Left ventricle myocardium superior (tissue), 1 donor: ENCODE measurements at regions not wholly inside any gene's neighbourhood (a gene's known extent, or its start where the extent isn't known, plus 50 kb on each side); places are given as distances from the start of the nearest gene placed in this dataset.
"Not testable (repeated sequence)": the region's sequence is repeated elsewhere in the genome, so short reads cannot be mapped to it uniquely, and the experiment has no call there.

Source experiments
- ATAC-seq: fragments of 200-7000 bp; cut with Tn5 transposase; one replicate; pipeline ENCODE4 v1.9.1; 2020; ENCODE audit warnings: mild to moderate bottlenecking, moderate library complexity
- DNase-seq: peaks from one replicate; pipeline ENCODE4 v3.0.0-alpha.2; 2020
- intact Hi-C: fragments of 100-400 bp; cut with micrococcal nuclease; formaldehyde crosslinking; loops from one replicate; pipeline ENCODE4 v1.11.0; 2022
- donor health status: DM: no; HTN: yes; CAD: no; lungs with severe emphysema.

DNA sequence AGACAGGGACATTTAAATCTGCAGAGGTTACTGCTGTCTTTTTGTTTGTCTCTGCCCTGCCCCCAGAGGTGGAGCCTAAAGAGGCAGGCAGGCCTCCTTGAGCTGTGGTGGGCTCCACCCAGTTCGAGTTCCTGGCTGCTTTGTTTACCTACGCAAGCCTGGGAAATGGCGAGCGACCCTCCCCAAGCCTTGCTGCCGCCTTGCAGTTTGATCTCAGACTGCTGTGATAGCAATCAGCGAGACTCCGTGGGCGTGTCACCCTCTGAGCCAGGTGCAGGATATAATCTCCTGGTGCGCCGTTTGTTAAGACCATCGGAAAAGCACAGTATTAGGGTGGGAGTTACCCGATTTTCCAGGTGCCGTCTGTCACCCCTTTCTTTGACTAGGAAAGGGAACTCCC, 93.3 kb downstream of the ANKRD30BL start:
- DNase-seq, intact Hi-C loops, ATAC-seq: not testable (repeated sequence)

GRCh38 chr2:132065391-132065790, 96.4 kb downstream of the ANKRD30BL start:
- DNase-seq, ATAC-seq, intact Hi-C loops: not testable (repeated sequence)

DNA sequence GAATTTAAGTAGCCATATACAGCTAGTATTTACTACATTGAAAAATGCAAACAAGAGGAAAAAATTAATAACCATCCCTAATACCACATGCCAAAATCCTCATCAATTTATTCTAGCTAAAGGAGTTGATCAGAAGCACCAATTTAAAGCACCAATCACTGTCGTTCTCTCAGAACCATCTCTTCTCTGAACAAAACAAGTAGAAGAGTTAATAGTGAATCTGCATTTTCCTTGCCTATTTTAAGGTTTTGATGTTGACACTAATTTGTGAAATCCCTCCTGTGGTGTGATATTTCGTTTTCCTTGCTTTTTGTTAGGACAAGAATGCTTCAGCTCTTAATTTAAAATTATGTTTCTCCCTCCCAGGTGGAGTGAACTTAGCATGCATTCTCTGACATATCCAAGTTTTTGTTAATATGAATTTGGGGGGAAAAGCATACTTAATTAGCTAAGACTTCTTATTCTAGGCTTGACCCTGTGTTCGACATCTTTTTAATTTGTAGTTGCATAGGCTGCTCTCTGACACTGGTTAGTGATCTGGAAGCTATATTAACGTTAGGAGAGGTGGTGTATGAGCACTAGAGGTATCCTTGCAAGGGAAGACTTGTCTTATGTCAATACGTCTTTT, 122.0 kb downstream of the ANKRD30BL start:
- ATAC-seq, intact Hi-C loops: not testable (repeated sequence)

DNA sequence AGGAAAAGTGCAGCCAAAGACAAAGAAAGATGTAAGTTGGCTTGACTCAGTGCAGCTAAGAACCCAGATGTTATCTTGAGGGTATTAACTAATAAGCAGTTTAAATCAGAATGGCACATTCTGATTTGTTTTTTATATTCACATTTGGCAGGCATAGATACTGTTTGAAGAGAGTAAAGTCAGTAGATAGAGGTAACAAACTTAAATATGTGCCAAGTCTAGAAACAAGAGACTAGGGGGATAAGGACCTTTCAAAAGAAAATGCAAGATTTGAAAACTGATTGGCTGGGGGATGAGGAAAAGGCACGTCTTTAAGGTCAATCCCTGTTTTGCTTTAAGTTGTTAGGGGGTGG, 122.9 kb downstream of the ANKRD30BL start:
- DNase-seq, intact Hi-C loops, ATAC-seq: not testable (repeated sequence)

More for the DNA sequence above, 122.0 kb downstream of the ANKRD30BL start:
- DNase-seq: not testable (repeated sequence)

GRCh38 chr2:132038179-132038882, 123.4 kb downstream of the ANKRD30BL start:
- no peak for DNase-seq
- intact Hi-C loops: no loop called here
- ATAC-seq: no peak

DNA sequence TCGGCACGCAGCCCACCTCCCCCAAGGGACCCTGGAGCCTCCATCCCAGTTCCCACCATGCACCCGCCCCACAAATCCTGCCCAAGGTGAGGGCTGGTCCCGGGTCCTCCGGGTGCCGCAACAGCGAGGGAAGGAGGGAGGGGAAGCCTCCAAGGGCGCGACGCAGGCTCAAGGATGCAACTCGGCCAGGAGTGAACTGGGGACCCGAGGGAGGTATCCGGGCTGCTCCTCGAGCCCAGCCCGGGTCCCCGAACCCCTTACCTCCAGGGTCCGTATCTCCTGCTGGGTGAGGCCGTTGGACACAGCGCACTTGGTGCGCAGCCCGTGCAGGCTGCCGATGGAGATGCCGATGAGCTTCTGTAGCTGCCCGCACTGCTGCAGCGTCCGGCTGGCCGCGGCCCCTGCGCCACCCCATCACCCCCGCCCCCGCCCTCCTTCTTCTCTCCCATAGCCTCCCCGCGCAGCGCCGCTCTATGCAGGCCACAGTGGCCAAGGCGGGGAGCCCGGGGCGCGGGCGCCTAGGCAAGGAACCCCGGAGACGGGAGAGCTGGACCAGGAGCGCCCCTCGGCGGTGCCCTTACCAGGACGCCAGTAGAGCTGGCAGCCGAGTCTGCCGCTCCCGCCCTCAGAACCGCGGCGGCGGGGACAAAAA, 124.1 kb downstream of the ANKRD30BL start:
- intact Hi-C loops: no loop called here
- peak; percentile 27 for DNase-seq
- no peak for ATAC-seq

GRCh38 chr2:132034646-132035045, 127.1 kb downstream of the ANKRD30BL start:
- no peak for DNase-seq
- no peak for ATAC-seq
- intact Hi-C loops: no loop called here

GRCh38 chr2:132033949-132034348, 127.8 kb downstream of the ANKRD30BL start:
- intact Hi-C loops: no loop called here
- no peak for ATAC-seq
- DNase-seq: no peak

- ATAC-seq: no peak
- intact Hi-C loops: no loop called here
- no peak for DNase-seq
Observed at GRCh38 chr2:132033365-132033764, 128.4 kb downstream of the ANKRD30BL start.

- intact Hi-C loops, ATAC-seq, DNase-seq: not testable (repeated sequence)
Observed at GRCh38 chr2:132012046-132012445, 149.7 kb downstream of the ANKRD30BL start.

DNA sequence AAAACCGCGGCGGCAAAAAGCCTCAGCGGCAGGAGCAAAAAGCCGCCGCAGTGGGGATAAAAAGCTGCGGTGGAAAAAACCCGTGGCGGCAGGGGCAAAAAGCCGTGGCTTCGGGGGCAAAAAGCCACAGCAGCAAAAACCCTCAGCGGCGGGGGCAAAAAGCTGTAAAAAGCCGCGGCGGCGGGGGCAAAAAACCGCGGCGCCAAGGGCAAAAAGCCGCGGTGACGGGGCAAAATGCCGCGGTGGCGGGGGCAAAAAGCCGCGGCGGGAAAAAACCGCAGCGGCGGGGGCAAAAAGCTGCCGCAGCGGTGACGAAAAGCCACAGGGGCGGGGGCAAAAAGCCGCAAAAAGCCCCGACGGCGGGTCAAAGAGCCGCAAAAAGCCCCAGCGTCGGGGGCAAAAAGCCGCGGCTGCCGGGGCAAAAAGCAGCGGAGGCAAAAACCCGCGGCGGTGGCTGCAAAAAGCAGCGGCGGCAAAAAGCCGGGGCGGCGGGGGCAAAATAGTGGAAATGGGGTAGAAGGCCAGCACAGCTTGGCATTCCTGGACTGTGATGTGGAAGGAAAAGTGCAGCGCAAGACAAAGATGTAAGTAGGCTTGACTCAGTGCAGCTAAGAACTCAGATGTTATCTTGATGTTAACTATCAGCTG, 151.8 kb downstream of the ANKRD30BL start:
- DNase-seq: no peak
- intact Hi-C loops: no loop called here

GRCh38 chr2:132009177-132009873, 152.4 kb downstream of the ANKRD30BL start:
- intact Hi-C loops: no loop called here
- DNase-seq: no peak
- no peak for ATAC-seq

More for the DNA sequence above, 151.8 kb downstream of the ANKRD30BL start:
- ATAC-seq: no peak

- DNase-seq, ATAC-seq, intact Hi-C loops: not testable (repeated sequence)
Observed at GRCh38 chr2:131990751-131991150, 171.0 kb downstream of the ANKRD30BL start.

DNA sequence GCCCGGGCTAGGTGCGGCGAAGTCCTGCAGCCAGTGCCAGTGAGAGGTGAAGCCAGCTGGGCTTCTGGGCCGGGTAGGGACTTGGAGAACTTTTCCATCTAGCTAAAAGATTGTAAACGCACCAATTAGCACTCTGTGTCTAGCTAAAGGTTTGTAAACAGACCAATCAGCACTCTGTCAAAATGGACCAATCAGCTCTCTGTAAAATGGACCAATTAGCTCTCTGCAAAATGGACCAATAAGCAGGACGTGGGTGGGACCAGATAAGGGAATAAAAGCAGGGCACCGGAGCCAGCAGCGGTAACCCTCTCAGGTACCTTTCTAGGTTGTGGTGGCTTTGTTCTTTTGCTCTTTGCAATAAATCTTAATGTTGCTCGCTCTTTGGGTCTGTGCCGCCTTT, 195.1 kb downstream of the ANKRD30BL start:
- intact Hi-C loops, ATAC-seq, DNase-seq: not testable (repeated sequence)

GRCh38 chr2:131966256-131966655, 195.5 kb downstream of the ANKRD30BL start:
- ATAC-seq (no peak), DNase-seq (no peak)
- intact Hi-C loops: no loop called here

DNA sequence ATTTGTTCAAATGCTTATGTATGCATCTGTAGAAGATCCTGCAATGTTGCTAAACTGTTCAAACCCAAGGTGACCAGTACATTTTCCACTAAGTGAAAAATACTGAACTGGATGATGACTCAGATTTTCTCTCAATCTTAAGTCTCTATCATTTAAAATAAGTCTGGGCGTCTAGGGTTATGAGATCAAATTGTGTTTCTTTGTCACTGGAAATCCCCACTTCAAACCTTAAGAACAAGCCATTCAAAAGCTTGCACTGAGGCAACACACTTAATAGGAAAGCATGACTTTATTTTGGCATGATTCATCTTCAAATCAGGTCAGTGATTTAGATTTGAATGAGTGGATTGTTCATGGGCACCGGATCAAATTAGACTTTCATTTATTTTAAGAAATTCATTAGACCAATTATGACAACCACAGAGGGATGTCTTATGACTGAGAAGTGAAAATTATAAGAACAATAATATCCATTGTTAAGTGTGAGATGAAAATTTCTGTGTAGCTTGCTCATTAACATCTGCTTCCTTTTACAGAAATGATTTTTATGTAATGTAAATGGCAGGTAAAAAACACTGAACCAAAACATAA, 203.6 kb downstream of the ANKRD30BL start:
- intact Hi-C loops, ATAC-seq: not testable (repeated sequence)

GRCh38 chr2:131948641-131949040, 213.1 kb downstream of the ANKRD30BL start:
- ATAC-seq, intact Hi-C loops, DNase-seq: not testable (repeated sequence)

More for the DNA sequence above, 203.6 kb downstream of the ANKRD30BL start:
- DNase-seq: not testable (repeated sequence)

DNA sequence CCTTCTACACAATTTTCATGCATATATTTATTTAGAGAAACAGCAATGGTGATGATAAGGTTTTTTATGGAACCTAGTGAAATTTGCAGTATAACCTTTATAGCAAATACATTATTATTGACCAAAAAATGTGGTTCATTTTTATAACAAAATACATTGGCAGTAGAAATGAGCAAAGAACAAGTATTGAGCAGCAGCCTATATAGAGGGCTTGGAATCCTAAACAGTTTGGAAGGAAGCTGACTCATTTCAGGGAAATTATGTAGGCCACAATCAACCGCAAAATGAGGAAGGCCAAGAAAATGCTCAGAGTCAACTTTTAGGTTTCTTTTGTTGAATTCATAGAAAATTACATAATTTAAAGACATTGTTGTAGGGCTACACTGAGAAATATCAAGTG, 238.5 kb downstream of the ANKRD30BL start:
- DNase-seq, intact Hi-C loops: not testable (repeated sequence)

DNA sequence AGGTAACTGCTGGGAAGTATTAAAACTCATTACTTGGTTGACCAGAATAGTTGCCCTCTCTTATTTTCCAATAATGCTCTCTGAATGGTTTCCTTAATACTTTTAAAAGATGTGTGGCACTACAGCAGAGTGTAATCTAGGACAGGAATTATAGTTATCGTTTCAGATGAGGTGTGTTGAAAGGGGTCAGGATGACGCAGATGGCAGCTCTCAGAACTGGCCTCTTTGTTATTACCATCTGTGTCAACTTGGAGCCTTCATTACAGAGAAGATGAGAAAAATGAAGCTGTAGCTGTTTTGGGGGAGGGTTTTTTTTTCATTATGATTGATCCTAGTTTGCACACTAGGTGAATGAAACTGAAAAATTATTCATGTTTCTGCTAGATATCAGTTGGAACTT, 238.9 kb downstream of the ANKRD30BL start:
- ATAC-seq, intact Hi-C loops, DNase-seq: not testable (repeated sequence)

More for the DNA sequence above, 238.5 kb downstream of the ANKRD30BL start:
- not testable (repeated sequence) for ATAC-seq
